Panc1 (cell line): ENCODE measurements at regions not wholly inside any gene's neighbourhood (a gene's known extent, or its start where the extent isn't known, plus 50 kb on each side); places are given as distances from the start of the nearest gene placed in this dataset.

Experiments used
- ATAC-seq: fragments of 200-7000 bp; cut with Tn5 transposase; 2 replicates; pipeline ENCODE4 v1.9.1; 2020; ENCODE audit warnings: mild to moderate bottlenecking, moderate library complexity
- BruUV-seq: library from RNA; stranded (reverse); fragments of 400-500 nt; replicated peaks from 2 replicates; lab custom pipeline; 2021; lab: Mats Ljungman, UMichigan
- CTCF ChIA-PET: fragments of 300-600 bp; sonication (Branson Sonifier 250); formaldehyde crosslinking; loops from one replicate; lab custom pipeline; 2022; ENCODE audit warnings: antibody characterized with exemption; lab: Charles Lee
- POLR2A ChIA-PET: fragments of 300-600 bp; sonication (Branson Sonifier 250); formaldehyde crosslinking; loops from one replicate; lab custom pipeline; 2022; ENCODE audit warnings: antibody characterized with exemption; lab: Charles Lee
- DNase-seq: peaks from one replicate; pipeline ENCODE4 v3.0.0-alpha.2; 2010; ENCODE audit warnings: low read depth, low spot score
- H3K27ac ChIP-seq: 2 replicates; pipeline ENCODE4 v1.5.1; 2011; ENCODE audit warnings: mild to moderate bottlenecking, low read length, inconsistent platforms
- H3K27me3 ChIP-seq: fragments of 200-500 bp; sonication (Bioruptor generic); 2 replicates; pipeline ENCODE4 v1.6.0; 2014; ENCODE audit warnings: low read length, inconsistent platforms; ENCODE audit not compliant: control insufficient read depth, insufficient read depth
- H3K36me3 ChIP-seq: fragments of 200-500 bp; sonication (Bioruptor generic); 2 replicates; pipeline ENCODE4 v1.5.1; 2014; ENCODE audit warnings: inconsistent platforms, mild to moderate bottlenecking, low read length, moderate library complexity; ENCODE audit not compliant: control insufficient read depth, insufficient read depth
- H3K4me1 ChIP-seq: 2 replicates; pipeline ENCODE4 v1.5.1; 2011; ENCODE audit warnings: inconsistent platforms, mild to moderate bottlenecking, low read length, moderate library complexity; ENCODE audit not compliant: control insufficient read depth, insufficient read depth
- H3K4me3 ChIP-seq, 2 experiments: 2 replicates each; pipeline ENCODE4 v1.5.1; 2011 to 2012; ENCODE audit warnings: low read depth in 2 of 2, low read length in 2 of 2, mild to moderate bottlenecking in 2 of 2, inconsistent platforms in 1 of 2, moderate library complexity in 1 of 2
- H3K9me3 ChIP-seq: fragments of 200-500 bp; sonication (Bioruptor generic); 2 replicates; pipeline ENCODE4 v1.5.1; 2014; ENCODE audit warnings: low read depth, mild to moderate bottlenecking, inconsistent platforms, low read length, moderate library complexity; ENCODE audit not compliant: control insufficient read depth, insufficient read depth
- CTCF ChIP-seq: fragments of 450-650 bp; IDR thresholded peaks from 2 replicates; pipeline ENCODE4 v1.5.1; 2017; ENCODE audit warnings: mild to moderate bottlenecking
- POLR2AphosphoS5 ChIP-seq: IDR thresholded peaks from 2 replicates; pipeline ENCODE4 v1.6.1; 2012; ENCODE audit warnings: mild to moderate bottlenecking, low read depth, low read length, moderate library complexity
- SIN3A ChIP-seq: IDR thresholded peaks from 2 replicates; pipeline ENCODE4 v1.6.1; 2012; ENCODE audit warnings: low read depth, mild to moderate bottlenecking, low read length, moderate library complexity, borderline replicate concordance; ENCODE audit not compliant: insufficient read depth
- TCF7L2 ChIP-seq: IDR thresholded peaks from 2 replicates; pipeline ENCODE4 v1.6.1; 2011; ENCODE audit warnings: mild to moderate bottlenecking, low read depth, low read length, inconsistent platforms
- in situ Hi-C: cut with HindIII; loops from 2 replicates; pipeline ENCODE4 v1.10.0; 2016; ENCODE audit warnings: low sequenced_read_pairs, low pct_unique_long_range_greater_than_20kb
- intact Hi-C: fragments of 100-400 bp; cut with micrococcal nuclease; formaldehyde crosslinking; loops from one replicate; pipeline ENCODE4 v1.10.0; 2022; ENCODE audit not compliant: unreplicated experiment
- TF ChIP-seq, protein P1 (sequence below), 2 experiments: IDR thresholded peaks; 2 replicates each; pipeline ENCODE4 v1.6.1; 2011 to 2012; ENCODE audit warnings: low read depth in 2 of 2, control low read depth in 1 of 2, low read length in 1 of 2, mild to moderate bottlenecking in 1 of 2, moderate library complexity in 1 of 2; ENCODE audit not compliant: insufficient read depth in 1 of 2

DNA sequence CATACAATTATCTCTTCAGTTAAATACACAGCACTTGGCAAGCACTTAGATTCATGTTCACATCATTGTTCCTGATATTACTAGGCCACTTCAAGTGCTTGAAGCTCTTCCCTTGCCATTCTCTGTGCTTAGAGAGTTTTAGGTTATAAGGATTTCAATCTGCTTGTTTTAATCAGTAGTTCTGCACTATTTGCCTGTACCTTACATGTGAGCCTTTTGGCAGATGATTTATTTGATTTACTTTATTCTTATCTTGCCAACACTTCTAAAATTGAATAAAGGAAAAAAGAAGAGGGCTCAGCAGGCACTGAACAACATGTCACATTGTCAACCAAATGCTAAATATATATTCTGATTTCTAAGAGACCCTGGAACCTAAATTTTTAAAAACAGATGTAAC is 363.8 kb upstream of the USP15 start:
- no peaks in the 10 kb centered on the region for H3K9me3 ChIP-seq
- H3K36me3 ChIP-seq = no peaks in the 10 kb centered on the region
- no peaks in the 10 kb centered on the region for H3K4me1 ChIP-seq
- H3K27me3 ChIP-seq = no peaks in the 10 kb centered on the region
- intact Hi-C loops = no loop called here
- in situ Hi-C loops = no loop called here
- POLR2A ChIA-PET = no interaction called here
- CTCF ChIA-PET = no interaction called here
- TF ChIP-seq TCF7L2 = no peak
- TF ChIP-seq, protein P1, sequence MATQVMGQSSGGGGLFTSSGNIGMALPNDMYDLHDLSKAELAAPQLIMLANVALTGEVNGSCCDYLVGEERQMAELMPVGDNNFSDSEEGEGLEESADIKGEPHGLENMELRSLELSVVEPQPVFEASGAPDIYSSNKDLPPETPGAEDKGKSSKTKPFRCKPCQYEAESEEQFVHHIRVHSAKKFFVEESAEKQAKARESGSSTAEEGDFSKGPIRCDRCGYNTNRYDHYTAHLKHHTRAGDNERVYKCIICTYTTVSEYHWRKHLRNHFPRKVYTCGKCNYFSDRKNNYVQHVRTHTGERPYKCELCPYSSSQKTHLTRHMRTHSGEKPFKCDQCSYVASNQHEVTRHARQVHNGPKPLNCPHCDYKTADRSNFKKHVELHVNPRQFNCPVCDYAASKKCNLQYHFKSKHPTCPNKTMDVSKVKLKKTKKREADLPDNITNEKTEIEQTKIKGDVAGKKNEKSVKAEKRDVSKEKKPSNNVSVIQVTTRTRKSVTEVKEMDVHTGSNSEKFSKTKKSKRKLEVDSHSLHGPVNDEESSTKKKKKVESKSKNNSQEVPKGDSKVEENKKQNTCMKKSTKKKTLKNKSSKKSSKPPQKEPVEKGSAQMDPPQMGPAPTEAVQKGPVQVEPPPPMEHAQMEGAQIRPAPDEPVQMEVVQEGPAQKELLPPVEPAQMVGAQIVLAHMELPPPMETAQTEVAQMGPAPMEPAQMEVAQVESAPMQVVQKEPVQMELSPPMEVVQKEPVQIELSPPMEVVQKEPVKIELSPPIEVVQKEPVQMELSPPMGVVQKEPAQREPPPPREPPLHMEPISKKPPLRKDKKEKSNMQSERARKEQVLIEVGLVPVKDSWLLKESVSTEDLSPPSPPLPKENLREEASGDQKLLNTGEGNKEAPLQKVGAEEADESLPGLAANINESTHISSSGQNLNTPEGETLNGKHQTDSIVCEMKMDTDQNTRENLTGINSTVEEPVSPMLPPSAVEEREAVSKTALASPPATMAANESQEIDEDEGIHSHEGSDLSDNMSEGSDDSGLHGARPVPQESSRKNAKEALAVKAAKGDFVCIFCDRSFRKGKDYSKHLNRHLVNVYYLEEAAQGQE (IDR thresholded peaks at IDR 0.05; ENCODE audit: insufficient read depth in 1 of 2, low read depth in 2 of 2, low read length in 1 of 2) = no peak
- no peak for TF ChIP-seq POLR2AphosphoS5
- TF ChIP-seq SIN3A = no peak
- no peak for TF ChIP-seq CTCF
- ATAC-seq (no peak), DNase-seq (no peak)
- no peak overlapping the region for H3K27ac ChIP-seq
- no TSS peak for BruUV-seq
- H3K4me3 ChIP-seq = no peak overlapping the region

GRCh38 chr12:61902403-61902802 is 357.8 kb upstream of the USP15 start:
- BruUV-seq = no TSS peak
- no peak for TF ChIP-seq CTCF
- no peak for TF ChIP-seq TCF7L2
- no peak for TF ChIP-seq POLR2AphosphoS5
- TF ChIP-seq SIN3A = no peak
- TF ChIP-seq, protein P1 (IDR thresholded peaks at IDR 0.05; ENCODE audit: insufficient read depth in 1 of 2, low read depth in 2 of 2, low read length in 1 of 2) = no peak

More at GRCh38 chr12:61902403-61902802, 357.8 kb upstream of the USP15 start:
- ChIA-PET POLR2A (no interaction called here), CTCF (no interaction called here)
- H3K27ac ChIP-seq = no peak overlapping the region
- no peaks in the 10 kb centered on the region for H3K9me3 ChIP-seq
- no peaks in the 10 kb centered on the region for H3K4me1 ChIP-seq
- no peak overlapping the region for H3K4me3 ChIP-seq
- no peak for DNase-seq
- in situ Hi-C loops = no loop called here
- no peaks in the 10 kb centered on the region for H3K27me3 ChIP-seq
- intact Hi-C loops = no loop called here
- H3K36me3 ChIP-seq = no peaks in the 10 kb centered on the region
- no peak for ATAC-seq
